Stimulated activated CD4-positive, alpha-beta T cell treated with anti-CD3 and anti-CD28 coated beads, Interleukin-4, amount 100 ng/mL, for 4 hours (primary cell): ENCODE measurements at regions not wholly inside any gene's neighbourhood (a gene's known extent, or its start where the extent isn't known, plus 50 kb on each side); places are given as distances from the start of the nearest gene placed in this dataset.

Source experiments
- DNase-seq, 2 experiments: peaks; one replicate each; pipeline ENCODE4 v3.0.0-alpha.2; 2020

DNA sequence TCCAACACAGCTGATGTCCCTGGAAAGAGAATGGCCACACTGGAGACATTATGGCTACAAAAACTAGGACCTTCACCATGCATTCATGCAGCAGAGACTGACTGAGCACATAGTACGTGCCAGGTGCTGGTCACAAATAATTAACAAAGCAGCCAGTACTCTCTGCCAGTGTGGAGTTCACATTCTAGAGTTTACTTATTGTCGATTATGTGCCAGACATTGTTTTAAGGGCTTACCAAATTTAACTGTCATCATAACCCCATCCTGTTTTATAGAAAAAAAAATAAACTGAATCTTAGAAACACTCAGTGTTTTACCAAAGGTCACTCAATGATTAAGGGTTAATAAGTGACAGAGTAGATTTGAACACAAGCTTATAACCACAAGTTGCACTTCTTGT lies 143.3 kb downstream of the RRAGC start:
- DNase-seq, result no peak

- DNase-seq, result no peak
These were observed 144.2 kb downstream of the RRAGC start for GRCh38 chr1:38715415-38715814.

DNA sequence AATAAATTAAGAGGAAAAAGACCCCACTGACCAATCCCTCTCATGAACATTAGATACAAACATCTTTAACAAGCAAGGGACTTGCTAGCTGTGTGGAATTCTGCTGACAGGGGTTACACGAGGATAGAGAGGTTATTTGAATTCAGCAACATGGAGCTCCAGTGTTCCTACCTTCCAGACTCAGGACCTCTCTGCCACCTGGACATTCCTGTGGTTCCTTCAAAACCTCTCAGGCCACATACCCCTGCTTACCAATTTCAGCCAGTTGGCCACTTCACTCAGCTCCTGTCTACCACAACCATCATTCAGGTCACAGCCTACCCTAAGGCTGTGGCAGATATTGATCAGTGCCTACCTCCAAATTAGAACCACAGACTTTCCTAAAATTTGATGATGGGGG lies 147.5 kb downstream of the RRAGC start:
- DNase-seq, result no peak

- DNase-seq, result no peak
These were observed 150.8 kb downstream of the RRAGC start for GRCh38 chr1:38708701-38709258.

DNA sequence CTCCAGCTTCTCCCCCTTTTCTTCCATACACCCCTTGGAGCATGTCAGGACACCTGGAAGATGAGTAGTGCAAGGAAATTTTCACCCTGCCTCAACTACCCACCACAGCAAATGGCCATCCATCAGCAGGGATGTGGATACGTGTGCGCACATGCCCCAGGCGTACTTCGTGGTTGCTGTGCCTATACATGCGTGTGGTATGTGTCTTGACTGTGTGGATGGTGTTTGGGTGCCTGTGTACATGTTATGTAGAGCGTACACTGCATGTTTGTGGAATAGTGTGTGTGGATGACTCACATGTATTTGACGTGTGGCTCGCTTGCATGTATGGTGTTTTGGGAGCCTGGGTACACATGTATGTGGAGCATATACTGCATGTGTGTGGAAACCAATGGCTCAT lies 158.5 kb downstream of the RRAGC start:
- no peak for DNase-seq

- no peak for DNase-seq
These were observed 159.5 kb downstream of the RRAGC start for GRCh38 chr1:38700077-38700470.

DNA sequence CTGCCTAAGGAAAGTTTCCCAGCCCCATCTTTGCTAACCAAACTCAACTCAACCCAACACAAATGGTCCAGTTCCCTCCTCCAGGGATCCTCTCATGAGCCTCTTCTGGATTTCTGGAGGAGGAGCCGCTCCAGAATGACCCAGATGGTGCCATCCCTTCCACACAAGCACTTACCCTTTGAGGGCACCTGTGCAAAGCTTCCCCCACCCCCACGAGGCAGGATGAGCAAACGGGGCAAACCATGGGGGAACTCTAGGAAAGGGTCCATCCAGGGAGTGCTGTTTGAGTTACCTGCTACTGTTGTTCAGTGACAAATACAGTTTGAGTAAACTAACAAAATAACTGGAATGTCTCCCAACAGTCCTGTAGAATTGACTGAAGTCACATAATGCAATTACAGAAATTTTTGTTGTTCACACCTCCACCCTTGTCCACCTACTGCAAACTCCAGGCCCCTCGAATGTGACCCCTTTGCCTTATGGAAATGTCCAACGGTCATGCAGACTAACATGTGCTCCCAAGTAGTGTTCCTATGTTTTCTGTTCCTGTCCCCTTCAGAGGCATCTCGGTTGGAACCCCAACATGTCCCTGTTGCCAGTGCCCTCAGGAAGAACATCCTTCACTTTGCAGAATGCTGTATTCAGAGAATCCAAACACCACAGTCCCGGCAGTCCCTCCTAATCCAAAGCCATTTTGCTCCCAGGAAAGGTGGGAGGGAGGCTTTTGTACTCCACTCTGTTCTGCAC lies 160.1 kb downstream of the RRAGC start:
- DNase-seq, result no peak

DNA sequence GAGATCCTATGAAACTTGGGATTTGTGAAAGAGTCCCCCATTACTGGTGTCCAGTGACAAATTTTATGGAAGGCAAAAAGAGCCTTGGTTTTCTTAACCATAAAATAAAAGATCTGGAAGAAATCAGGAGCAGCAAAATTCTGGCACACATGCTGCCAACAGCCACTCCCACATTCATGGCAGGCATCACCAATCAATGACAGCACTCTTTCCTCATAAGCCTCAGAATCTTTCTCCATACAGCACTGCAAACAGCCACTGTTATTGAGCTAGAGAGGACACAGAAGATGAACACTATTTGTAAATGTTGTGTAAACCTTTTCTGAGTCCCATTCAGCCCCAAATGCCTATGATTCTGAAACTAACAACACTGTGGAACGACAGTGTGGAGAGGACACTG lies 162.2 kb downstream of the RRAGC start:
- no peak for DNase-seq

GRCh38 chr1:38696371-38696770 lies 163.2 kb downstream of the RRAGC start:
- no peak for DNase-seq

DNA sequence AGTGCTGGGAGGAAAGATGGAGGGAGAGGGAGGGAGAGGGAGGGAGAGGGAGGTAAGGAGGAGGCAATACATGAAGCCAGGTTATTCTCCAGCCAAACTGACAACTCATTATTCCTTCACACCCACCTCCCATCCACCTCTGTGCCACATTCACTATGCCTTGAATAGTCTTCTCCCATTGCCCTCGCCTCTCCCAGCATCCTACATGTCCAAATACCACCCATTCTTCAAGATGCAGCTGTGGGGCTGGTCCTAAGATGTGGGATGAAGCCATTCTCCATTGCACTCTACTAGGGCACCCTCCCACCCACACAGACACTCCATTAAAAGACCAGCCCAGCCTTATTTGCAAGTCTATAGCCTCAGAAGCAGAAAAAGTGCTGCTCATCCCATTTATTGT lies 165.8 kb downstream of the RRAGC start:
- no peak for DNase-seq

DNA sequence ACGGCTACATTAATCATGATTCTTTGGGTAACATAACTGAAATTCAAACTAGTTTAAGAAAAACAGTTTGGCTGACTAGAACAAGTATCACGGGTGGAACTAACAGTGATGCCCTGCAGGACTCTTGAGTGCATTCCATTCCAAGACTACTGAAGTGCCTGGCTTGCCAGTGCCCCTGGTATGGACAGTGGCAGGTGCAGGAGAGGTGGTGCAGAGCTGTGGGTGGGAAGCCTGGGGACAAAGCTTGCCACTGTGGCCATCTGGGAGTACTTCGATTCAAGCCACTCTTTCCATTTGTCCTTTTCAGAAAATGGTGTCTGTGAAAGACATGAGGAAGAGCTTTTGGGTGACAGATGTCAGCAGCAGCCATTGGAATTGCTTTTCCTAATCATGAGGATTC lies 166.5 kb downstream of the RRAGC start:
- DNase-seq, result no peak

- DNase-seq, result no peak
These were observed 168.7 kb downstream of the RRAGC start for GRCh38 chr1:38690790-38691449.

DNA sequence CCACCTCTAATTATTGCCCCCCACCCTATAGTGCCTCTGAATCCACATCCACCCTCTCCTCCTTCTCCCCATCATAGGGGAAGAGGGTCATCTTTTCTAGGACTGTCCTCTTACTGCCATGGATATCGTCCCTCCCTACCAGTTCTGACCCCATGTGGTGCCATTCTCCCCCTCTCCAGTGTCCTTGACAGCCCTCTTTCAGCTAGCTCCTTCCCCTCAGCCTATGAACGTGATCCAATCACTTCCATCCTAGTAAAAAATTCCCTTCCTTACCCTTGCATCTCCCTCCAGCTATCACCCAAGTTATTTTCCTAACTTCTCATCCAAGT lies 172.7 kb downstream of the RRAGC start:
- no peak for DNase-seq

GRCh38 chr1:38686167-38686926 lies 173.2 kb downstream of the RRAGC start:
- no peak for DNase-seq

DNA sequence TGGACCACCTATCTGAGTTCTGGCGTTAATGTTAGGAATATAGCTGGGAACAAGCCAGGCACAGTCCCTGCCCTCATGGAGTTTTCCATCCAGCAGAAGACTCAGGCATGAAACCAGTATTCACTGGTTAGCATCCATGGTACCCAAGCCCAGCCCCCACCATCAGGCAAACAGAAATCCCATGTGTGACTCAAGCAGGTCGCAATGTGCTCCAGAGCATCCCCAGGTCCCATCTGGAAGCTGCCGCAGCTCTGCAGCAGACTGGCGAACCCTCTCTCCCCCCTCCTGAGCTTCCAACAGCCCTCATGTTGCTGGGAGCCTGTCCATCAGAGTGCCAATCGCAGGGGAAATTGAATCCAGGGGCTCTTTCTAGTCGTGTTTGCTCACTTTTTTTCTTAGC lies 174.2 kb downstream of the RRAGC start:
- no peak for DNase-seq

DNA sequence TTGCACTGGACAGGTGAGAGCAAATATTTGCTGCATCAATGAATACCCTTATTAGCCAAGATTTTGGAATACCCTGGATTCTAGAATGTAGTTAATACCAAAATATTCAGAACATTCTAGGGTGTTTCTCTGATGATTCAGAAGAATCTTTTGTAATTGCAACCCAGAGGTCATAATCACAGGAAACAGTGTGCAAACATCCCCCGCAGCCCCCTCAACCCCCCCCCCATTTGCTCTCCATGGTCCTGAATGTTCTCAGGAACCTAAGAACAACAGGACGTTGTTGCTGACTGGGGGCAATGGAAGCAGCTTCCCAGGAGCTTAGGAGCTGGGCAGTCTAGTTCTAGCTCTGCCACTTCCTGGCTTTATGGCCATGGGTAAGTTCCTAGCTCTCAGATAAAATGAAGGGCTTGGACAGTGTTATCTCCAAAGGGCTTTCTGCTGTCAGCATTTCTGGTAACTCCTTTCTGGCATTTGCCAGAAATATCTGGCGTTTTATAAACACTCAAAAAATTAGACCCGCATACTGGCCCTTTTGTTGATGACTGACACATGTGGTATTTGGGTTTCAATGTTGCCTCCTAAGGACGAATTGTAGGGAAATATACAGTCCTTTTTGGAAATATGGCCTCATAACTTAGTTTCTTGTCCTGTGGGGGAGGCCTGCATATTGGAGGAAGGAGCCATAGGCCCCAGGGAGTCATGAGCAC lies 178.6 kb downstream of the RRAGC start:
- no peak for DNase-seq

DNA sequence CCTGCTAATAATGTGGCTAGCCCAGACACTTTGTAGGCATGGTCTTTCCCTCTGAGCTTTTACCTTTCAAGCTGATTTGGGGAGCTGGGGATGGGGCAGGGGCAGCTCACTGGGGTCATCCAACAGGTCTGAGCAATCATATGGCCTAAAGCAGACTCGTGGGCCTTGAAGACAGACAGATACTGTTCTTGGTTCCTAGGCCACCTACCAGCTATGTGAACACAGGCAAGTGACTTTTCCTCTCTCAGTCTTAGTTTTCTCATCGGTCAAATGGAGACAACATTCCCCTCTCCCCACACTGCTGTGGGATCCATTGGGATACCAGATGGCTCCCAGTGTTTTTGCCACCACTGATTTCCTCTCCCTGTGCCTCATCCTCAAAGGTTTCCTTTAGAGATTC lies 181.8 kb downstream of the RRAGC start:
- no peak for DNase-seq

- DNase-seq, result no peak
These were observed 182.3 kb downstream of the RRAGC start for GRCh38 chr1:38677311-38677710.

DNA sequence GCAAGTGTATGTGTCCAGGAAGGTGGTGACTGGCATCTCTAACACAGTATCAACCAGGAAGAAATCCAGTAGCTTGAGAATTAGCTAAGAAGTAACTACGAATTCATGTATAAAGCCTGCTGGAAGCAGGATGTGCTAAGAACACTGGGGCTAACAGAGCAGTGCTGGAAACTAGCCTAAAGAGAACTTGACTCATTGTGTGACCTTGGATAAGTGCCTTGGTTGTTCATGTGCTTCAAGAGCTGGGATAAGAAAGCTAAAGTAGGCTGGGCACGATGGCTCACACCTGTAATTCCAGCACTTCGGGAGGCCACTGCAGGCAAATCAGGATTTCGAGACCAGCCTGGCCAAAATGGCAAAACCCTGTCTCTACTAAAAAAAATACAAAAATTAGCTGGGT lies 186.9 kb downstream of the RRAGC start:
- DNase-seq, result no peak

- no peak for DNase-seq
These were observed 188.4 kb downstream of the RRAGC start for GRCh38 chr1:38671221-38671620.

DNA sequence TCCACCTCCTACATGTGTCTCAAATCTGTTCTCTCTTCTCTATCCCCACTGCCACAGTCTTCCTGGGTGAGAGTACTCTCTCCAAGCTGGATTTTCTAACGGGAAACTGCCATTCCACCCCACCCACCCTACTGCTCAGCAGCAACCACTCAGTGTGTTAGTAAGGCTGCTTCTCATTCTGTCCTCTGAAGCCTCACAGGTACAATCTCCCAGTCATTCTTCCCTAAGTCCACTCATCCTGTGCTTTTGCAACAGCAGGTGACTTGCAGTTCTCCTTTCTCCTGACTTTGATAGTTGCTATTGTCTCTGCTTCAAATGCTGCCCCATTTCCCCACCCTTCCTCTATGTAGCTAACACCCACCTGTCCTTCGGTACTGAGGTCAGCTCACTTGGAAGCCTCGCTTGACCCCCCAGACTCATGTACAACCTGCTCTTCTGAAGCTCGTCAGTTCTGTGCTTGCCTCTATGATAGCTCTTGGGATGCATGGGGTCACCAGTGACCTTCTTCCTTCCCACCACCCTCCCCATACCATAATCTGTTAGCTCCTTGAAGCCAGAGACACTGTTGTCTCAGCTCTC lies 188.9 kb downstream of the RRAGC start:
- no peak for DNase-seq

DNA sequence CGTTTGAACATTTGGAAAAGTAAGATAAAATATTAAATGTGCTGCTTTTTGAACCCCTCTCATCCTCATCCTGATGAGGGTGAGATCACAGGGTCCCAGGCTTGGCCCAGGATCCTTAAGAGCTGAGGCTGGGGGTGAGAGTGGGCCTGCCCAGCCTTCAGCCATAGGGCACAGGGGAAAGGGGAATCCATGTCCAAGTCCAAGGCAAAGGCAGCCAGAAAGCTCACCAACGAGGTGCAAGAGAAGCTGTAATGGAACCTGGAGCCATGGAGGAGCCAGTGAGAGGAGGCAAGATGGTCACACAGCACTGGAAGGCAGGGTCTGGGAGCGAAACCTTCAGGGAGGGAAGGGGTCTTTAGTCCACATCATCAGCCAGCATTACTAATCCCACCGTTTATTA lies 191.9 kb downstream of the RRAGC start:
- no peak for DNase-seq

- no peak for DNase-seq
These were observed 197.4 kb downstream of the RRAGC start for GRCh38 chr1:38662126-38662525.
